Uterus (tissue), 3 donors: ENCODE measurements at regions not wholly inside any gene's neighbourhood (a gene's known extent, or its start where the extent isn't known, plus 50 kb on each side); places are given as distances from the start of the nearest gene placed in this dataset.

Experiments used
- DNase-seq, 2 donors: peaks; one replicate each; pipeline ENCODE4 v3.0.0-alpha.2; 2019 to 2020
- H3K27ac ChIP-seq, 2 donors: fragments of 200-600 bp; sonication (generic); 1 replicate in 1 of 2; 2 replicates in 1 of 2; pipeline ENCODE4 v1.5.1; 2016 to 2018
- H3K27me3 ChIP-seq, 2 donors: fragments of 200-600 bp; sonication (generic); one replicate each; pipeline ENCODE4 v1.5.1; 2018 to 2019; ENCODE audit warnings: control low read depth in 1 of 2
- H3K36me3 ChIP-seq, 2 donors: fragments of 200-600 bp; sonication (generic); one replicate each; pipeline ENCODE4 v1.5.1; 2019; ENCODE audit warnings: control low read depth in 1 of 2
- H3K4me1 ChIP-seq, 2 donors: fragments of 200-600 bp; sonication (generic); one replicate each; pipeline ENCODE4 v1.5.1; 2018 to 2019; ENCODE audit warnings: control low read depth in 1 of 2
- H3K4me3 ChIP-seq, 2 donors: fragments of 200-600 bp; sonication (generic); 1 replicate in 1 of 2; 2 replicates in 1 of 2; pipeline ENCODE4 v1.5.1; 2018 to 2019; ENCODE audit warnings: mild to moderate bottlenecking in 1 of 2
- H3K9me3 ChIP-seq, 2 donors: fragments of 200-600 bp; sonication (generic); one replicate each; pipeline ENCODE4 v1.5.1; 2019; ENCODE audit warnings: control low read depth in 1 of 2
- POLR2A ChIP-seq, 2 donors: fragments of 450-650 bp; IDR thresholded peaks; one replicate each; pipeline ENCODE4 v1.6.1; 2016; ENCODE audit warnings: antibody characterized with exemption in 2 of 2, mild to moderate bottlenecking in 1 of 2, moderate library complexity in 1 of 2
- intact Hi-C: fragments of 100-400 bp; cut with DNase I; formaldehyde crosslinking; loops from one replicate; pipeline ENCODE4 v1.15.1; 2023; ENCODE audit warnings: low total_unique reads
- TF ChIP-seq, protein P1 (sequence below), 4 experiments: fragments of 200-600 bp in 2 of 4; fragments of 450-650 bp in 2 of 4; sonication (generic) in 2 of 4; IDR thresholded peaks; one replicate each; pipeline ENCODE4 v1.5.1; 2016 to 2019; ENCODE audit warnings: antibody characterized with exemption in 4 of 4, mild to moderate bottlenecking in 2 of 4, moderate library complexity in 1 of 4
- donor health status: DM: yes; HTN: yes; CAD: no.

DNA sequence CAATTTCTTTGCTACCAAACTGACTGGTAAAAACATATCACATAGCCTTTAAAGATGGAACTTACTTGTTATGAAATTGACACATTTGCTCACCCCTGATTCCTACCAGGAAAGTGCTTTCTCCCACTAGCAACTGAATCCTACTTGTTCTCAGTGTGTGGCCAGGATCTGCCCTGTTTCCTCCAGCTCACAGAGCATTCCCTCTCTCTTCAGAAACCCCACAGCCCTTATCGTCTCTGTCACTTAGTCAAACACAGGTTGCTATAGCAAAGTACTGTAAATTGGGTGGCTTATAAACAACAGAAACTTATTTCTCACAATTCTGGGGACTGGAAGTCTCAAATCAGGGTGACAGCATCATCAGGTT lies 265.2 kb upstream of the BOD1L1 start:
- Histone ChIP-seq H3K27ac (peak overlapping the region; percentile 11 to 21), H3K9me3 (no peaks in the 10 kb centered on the region), H3K4me1 (no peaks in the 10 kb centered on the region), H3K4me3 (no peak overlapping the region), H3K27me3 (no peaks in the 10 kb centered on the region), H3K36me3 (no peaks in the 10 kb centered on the region)
- no peak for DNase-seq
- intact Hi-C loops = no loop called here
- no peak for TF ChIP-seq POLR2A (IDR thresholded peaks at IDR 0.05)
- TF ChIP-seq, protein P1, sequence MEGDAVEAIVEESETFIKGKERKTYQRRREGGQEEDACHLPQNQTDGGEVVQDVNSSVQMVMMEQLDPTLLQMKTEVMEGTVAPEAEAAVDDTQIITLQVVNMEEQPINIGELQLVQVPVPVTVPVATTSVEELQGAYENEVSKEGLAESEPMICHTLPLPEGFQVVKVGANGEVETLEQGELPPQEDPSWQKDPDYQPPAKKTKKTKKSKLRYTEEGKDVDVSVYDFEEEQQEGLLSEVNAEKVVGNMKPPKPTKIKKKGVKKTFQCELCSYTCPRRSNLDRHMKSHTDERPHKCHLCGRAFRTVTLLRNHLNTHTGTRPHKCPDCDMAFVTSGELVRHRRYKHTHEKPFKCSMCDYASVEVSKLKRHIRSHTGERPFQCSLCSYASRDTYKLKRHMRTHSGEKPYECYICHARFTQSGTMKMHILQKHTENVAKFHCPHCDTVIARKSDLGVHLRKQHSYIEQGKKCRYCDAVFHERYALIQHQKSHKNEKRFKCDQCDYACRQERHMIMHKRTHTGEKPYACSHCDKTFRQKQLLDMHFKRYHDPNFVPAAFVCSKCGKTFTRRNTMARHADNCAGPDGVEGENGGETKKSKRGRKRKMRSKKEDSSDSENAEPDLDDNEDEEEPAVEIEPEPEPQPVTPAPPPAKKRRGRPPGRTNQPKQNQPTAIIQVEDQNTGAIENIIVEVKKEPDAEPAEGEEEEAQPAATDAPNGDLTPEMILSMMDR (IDR thresholded peaks at IDR 0.05) = no peak

DNA sequence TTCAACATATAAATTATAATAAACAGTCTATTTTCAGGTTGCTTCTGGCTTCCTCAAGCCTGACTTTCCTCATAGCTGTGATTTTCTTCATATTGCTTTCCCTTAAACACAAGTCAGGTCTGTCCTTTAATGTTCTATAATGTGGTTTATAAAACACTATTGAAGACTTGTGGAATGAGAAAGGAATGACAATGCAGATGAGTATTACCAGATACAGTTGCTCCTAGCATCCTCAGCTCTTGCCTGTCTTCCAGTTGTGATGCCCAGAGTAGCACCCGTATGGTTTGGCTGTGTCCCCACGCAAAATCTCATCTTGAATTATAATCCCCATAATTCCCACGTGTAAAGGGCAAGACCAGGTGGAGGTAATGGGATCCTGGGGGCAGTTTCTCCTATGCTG lies 265.7 kb upstream of the BOD1L1 start:
- no peaks in the 10 kb centered on the region for H3K4me1 ChIP-seq
- TF ChIP-seq POLR2A (IDR thresholded peaks at IDR 0.05) = no peak
- TF ChIP-seq, protein P1 (IDR thresholded peaks at IDR 0.05) = no peak
- no peak for DNase-seq
- no peaks in the 10 kb centered on the region for H3K9me3 ChIP-seq
- intact Hi-C loops = no loop called here
- H3K36me3 ChIP-seq = no peaks in the 10 kb centered on the region
- no peaks in the 10 kb centered on the region for H3K27me3 ChIP-seq
- H3K27ac ChIP-seq = no peak overlapping the region
- no peak overlapping the region for H3K4me3 ChIP-seq

DNA sequence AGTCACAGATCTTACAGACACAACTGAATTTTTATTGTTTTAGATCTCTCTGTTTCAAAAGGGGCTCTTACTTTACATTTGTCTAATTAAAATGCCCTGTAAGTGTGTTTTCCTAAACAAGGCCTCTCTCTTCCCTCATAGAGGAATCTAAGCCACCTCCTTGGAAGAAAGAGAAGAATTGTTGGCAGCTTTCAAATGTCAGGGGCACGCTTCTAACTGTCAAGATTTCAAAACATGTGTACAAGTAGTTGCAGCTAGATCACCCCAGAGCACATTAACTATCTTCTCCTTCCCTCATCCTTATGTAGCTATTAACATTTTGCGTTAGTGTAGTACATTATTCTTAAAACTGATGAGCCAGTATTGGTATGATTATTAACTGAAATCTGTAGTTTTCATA lies 266.5 kb upstream of the BOD1L1 start:
- intact Hi-C loops = no loop called here
- Histone ChIP-seq H3K4me3 (no peak overlapping the region), H3K4me1 (no peaks in the 10 kb centered on the region), H3K36me3 (no peaks in the 10 kb centered on the region), H3K27ac (no peak overlapping the region), H3K9me3 (no peaks in the 10 kb centered on the region), H3K27me3 (no peaks in the 10 kb centered on the region)
- TF ChIP-seq, protein P1 (IDR thresholded peaks at IDR 0.05) = no peak
- no peak for TF ChIP-seq POLR2A (IDR thresholded peaks at IDR 0.05)
- no peak for DNase-seq

DNA sequence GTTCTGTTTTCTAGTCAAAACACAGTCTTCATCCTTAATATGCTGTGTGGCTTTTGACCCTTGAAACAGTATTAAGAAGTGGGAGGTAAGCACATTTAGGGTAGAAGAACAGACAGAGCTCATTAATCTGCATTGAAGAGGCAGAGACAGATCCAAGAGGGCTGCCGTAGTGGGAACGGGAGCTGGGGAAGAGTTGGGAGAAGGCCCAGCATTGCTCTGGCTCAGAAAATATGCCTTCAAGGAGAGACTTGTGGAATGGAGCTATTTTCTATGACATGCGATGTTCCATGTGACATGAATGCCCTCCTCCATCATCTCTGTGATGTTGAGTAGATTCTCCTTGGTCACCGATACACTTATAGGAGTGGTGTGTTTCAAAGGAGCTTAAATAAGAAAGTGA lies 273.3 kb upstream of the BOD1L1 start:
- Histone ChIP-seq H3K27ac (no peak overlapping the region), H3K4me1 (no peaks in the 10 kb centered on the region), H3K9me3 (no peaks in the 10 kb centered on the region), H3K4me3 (no peak overlapping the region), H3K36me3 (no peaks in the 10 kb centered on the region), H3K27me3 (no peaks in the 10 kb centered on the region)
- intact Hi-C loops = no loop called here
- no peak for DNase-seq
- TF ChIP-seq, protein P1 (IDR thresholded peaks at IDR 0.05) = no peak
- no peak for TF ChIP-seq POLR2A (IDR thresholded peaks at IDR 0.05)

DNA sequence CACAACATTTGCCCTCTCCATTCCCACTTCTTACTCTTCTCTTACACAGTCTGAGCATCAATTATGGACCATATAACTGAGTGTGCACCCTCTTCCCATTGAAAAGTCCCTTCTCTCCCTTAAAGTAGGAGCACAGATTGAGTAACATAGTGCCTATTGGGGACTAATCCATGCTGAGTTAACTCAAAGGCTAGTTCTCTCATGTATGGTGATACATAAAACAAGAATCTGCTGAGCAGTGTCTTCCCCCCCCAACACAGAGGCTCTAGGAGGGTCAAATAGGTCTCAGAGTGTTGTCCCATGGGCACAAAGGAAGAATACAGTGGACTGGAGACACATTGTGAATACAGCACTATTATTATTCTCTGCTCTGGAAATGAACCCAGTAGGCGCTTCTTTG lies 274.6 kb upstream of the BOD1L1 start:
- Histone ChIP-seq H3K4me3 (no peak overlapping the region), H3K4me1 (no peaks in the 10 kb centered on the region), H3K9me3 (no peaks in the 10 kb centered on the region), H3K27me3 (no peaks in the 10 kb centered on the region), H3K27ac (no peak overlapping the region), H3K36me3 (no peaks in the 10 kb centered on the region)
- no peak for TF ChIP-seq POLR2A (IDR thresholded peaks at IDR 0.05)
- TF ChIP-seq, protein P1 (IDR thresholded peaks at IDR 0.05) = no peak
- no peak for DNase-seq
- intact Hi-C loops = no loop called here
